HG02571 (cell line): ENCODE measurements at regions not wholly inside any gene's neighbourhood (a gene's known extent, or its start where the extent isn't known, plus 50 kb on each side); places are given as distances from the start of the nearest gene placed in this dataset.
"Not testable (repeated sequence)": the region's sequence is repeated elsewhere in the genome, so short reads cannot be mapped to it uniquely, and the experiment has no call there.

ENCODE experiments used
- ATAC-seq: cut with Tn5 transposase; IDR thresholded peaks from one replicate; pipeline ENCODE4 v1.9.1; 2021; ENCODE audit warnings: mild to moderate bottlenecking, moderate library complexity; ENCODE audit not compliant: unreplicated experiment

DNA sequence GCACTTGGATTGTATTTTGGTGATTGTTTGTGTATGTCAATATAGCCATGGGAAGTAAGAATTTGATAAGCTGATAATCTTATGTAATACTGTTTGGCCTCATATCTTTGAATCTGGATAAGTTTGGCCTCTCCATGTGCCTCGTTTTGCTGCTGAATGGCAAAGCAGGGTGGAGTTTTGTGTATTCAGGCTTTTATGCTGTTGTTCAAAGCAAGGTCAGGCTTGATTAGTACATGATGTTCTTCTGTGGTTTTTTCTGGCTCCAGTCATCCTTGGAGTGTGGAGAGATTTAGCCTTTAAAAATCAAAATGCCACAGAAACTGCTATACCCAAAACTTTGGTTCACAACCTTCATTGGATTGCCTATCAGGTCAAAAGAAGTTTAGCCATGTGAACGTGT lies 728.9 kb upstream of the GJE1 start:
- ATAC-seq: no peak

DNA sequence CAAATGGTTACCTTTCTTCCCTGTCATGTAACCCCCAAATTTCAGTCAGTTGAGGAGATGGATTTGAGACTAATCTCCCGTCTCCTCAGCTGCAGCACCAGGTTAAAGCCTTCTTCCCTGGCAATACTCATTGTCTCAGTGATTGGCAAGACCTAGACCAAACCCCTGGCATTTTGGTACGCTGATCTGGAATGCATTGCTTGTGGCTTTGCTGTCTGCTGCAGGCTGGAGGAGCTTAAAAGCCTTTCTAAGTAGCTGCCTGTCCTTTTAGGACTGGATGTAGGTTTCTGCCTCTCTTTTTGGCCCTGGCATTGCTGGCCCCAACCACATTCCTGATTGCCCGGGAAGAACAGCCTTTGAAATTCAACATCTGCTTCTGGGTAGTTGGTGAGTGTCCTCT lies 729.6 kb upstream of the GJE1 start:
- no peak for ATAC-seq

DNA sequence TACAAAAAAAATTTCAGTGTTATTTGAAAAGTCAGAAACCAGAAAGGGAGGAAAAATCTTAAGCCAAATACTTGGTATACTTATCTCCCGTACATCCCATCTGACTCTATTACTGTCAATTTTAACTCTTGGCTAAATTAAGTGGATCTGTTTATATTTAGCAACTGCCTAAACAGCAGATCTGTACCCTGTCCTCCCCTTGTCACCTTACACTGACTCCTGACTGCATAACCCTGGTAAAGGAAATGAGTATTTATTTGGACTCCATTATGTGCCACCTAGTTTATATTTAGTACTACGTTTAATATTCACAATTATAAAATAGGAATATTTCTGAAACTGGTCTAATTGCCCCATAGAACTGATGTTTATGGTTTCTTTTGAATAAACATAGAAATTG lies 730.2 kb upstream of the GJE1 start:
- no peak for ATAC-seq

- no peak for ATAC-seq
Observed at GRCh38 chr6:141401851-141402250, 730.9 kb upstream of the GJE1 start.

- ATAC-seq: no peak
Observed at GRCh38 chr6:141401168-141401567, 731.6 kb upstream of the GJE1 start.

DNA sequence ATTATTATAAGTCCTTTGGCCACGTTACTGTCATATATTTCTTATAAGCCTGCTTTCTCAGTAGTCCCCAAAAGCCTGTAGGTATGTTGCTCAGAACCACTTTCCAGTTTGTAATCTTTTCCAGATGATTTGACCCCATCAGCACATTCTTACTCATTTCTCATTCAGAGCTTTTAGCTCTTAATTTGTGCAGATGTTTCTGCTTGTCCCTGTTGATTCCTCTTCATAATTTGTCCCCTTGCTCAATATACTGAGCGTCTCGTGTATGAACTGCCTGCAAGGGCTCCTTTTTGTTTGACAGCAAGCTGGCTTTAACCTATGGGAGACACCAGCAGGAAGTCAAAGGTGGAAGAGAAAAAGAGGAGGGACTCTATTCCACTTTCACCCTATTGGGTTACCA lies 733.8 kb upstream of the GJE1 start:
- no peak for ATAC-seq

DNA sequence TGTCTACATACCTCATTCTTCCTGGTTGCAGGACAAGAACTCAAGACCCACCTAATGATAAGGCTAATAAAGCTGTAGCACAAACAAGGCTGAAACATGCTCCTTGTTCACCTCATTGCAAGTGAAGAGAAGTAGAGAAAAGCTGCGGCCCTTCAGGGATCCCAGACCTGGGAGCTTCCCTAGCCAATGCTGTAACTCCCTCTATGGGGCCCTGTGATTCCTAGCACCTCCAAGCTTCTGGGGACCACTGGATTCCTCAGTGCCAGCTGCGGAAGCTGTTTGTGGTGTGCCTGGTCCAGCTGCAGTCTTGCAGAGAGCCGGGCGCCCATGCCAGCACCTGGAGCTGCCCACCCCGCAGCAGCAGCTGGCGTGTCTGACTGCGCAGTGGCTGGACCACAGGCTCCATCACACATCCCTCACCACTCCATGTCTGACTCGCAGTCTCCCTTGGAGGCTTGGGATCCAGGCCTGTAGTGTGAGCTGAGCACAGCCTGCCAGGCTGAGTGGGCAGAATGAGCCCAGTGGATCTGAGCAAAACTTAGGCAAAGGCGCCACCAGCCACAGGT lies 737.2 kb upstream of the GJE1 start:
- no peak for ATAC-seq

GRCh38 chr6:141394565-141395051 lies 738.1 kb upstream of the GJE1 start:
- ATAC-seq: no peak

GRCh38 chr6:141394125-141394536 lies 738.6 kb upstream of the GJE1 start:
- ATAC-seq: no peak

GRCh38 chr6:141393405-141394124 lies 739.2 kb upstream of the GJE1 start:
- ATAC-seq: no peak

- ATAC-seq: not testable (repeated sequence)
Observed at GRCh38 chr6:141391135-141391534, 741.6 kb upstream of the GJE1 start.

- no peak for ATAC-seq
Observed at GRCh38 chr6:141388666-141389065, 744.1 kb upstream of the GJE1 start.

GRCh38 chr6:141370438-141370837 lies 762.3 kb upstream of the GJE1 start:
- ATAC-seq: no peak

GRCh38 chr6:141366796-141367195 lies 765.9 kb upstream of the GJE1 start:
- ATAC-seq: not testable (repeated sequence)

GRCh38 chr6:141364694-141365093 lies 768.0 kb upstream of the GJE1 start:
- no peak for ATAC-seq

GRCh38 chr6:141364232-141364631 lies 768.5 kb upstream of the GJE1 start:
- ATAC-seq: no peak

DNA sequence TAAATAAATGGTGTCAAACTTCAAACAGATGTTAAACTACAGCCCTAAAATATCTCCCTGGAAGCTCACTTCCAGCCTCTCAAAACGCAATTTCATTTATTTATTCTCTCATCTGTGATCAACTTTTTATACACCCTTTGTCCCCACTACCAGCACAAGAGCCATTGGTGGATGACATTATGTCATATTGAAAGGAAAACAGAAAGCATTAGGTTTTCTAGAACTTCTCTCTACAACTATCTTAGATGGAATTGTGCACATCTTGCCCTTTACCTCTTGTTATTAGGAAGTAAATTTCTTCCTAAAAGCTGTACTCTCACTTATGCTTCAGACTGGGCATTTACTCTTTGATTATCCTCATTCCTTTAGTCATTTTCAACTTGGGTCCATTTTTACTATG lies 771.2 kb upstream of the GJE1 start:
- no peak for ATAC-seq

GRCh38 chr6:141359953-141360352 lies 772.8 kb upstream of the GJE1 start:
- ATAC-seq: no peak

DNA sequence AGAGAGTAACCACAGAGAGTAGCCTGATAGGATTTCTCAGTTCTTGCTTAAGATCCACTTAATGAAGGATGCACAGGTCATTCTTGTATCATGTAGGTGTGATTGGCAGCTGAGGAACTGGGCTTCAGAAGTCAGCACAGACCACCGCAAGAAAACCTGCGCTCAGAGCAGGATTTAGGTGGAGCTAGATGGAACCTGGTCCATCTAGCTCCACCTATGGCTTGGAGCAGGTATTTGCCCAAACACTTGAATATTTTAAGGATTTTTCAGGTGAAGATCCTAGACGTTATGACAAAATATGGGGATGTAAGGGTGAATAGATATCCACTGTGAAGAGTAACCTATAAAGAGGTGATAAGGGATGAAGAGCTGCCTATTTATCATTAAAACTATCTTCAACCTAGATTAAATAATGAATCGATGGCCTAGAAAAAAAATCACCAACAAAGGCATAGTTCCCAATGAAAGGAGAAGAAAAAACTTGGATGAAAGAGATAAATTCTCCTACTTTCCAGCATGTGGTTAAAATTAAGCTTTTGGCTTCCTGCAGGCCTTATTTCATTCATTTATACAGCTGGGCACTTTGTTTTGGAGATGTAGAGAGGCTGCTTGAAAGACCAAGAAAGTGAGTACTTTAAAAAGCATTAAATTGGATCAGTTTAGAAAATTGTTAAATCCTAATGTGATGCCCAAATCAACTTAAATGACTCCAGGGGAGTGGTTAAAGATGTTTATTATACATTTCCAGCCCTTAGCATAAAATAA lies 778.4 kb upstream of the GJE1 start:
- ATAC-seq: no peak

GRCh38 chr6:141351721-141352120 lies 781.0 kb upstream of the GJE1 start:
- ATAC-seq: no peak

GRCh38 chr6:141349710-141350109 lies 783.0 kb upstream of the GJE1 start:
- ATAC-seq: no peak

DNA sequence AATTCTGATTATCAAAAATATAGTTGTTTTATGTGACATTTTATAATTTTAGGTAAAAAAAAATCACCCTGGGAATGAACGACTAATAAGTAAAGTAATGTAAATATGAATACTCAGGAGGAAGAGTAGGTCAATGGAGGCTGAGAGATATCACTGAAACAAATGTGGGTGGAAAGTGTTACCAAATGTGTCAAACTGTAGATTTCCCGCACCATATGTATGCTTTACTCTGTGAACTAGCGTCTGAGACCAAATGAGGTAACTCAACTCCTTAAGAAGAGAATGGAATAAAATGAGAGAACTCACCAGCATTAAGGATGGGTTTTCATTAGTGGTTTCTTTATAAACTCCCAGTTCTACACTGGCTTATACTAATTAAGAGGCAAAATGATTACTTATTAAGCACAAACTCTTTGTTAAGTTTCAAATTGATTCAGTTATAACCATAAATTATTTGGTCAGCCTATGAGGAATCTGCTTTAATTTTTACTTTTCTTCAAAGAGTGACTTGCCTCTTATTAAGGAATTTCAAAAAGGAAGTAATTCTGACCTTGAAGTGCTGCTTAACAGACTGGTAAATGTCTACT lies 784.7 kb upstream of the GJE1 start:
- no peak for ATAC-seq
